GM23338 (cell line): ENCODE measurements at regions not wholly inside any gene's neighbourhood (a gene's known extent, or its start where the extent isn't known, plus 50 kb on each side); places are given as distances from the start of the nearest gene placed in this dataset.

ENCODE experiments used
- CREB1 ChIP-seq: fragments of 250-450 bp; sonication (Bioruptor Pico); IDR thresholded peaks from 2 replicates; pipeline ENCODE4 v1.5.0; 2020; ENCODE audit warnings: low read depth, mild to moderate bottlenecking, moderate library complexity
- CTCF ChIP-seq, 2 experiments: fragments of 200-600 bp in 1 of 2; sonication (generic) in 1 of 2; conservative IDR thresholded peaks; 2 replicates each; pipeline versions ENCODE4 v1.5.1 to v1.6.1; 2016 to 2017; ENCODE audit warnings: antibody characterized with exemption in 2 of 2, low read depth in 2 of 2, mild to moderate bottlenecking in 2 of 2, moderate library complexity in 1 of 2
- ETS1 ChIP-seq: IDR thresholded peaks from 2 replicates; pipeline ENCODE4 v1.6.1; 2016; ENCODE audit warnings: antibody characterized with exemption
- EZH2 ChIP-seq: fragments of 200-600 bp; sonication (generic); IDR thresholded peaks from one replicate; pipeline ENCODE4 v1.8.0; 2017; ENCODE audit warnings: antibody characterized with exemption, mild to moderate bottlenecking, low read depth; ENCODE audit not compliant: unreplicated experiment
- EZH2phosphoT487 ChIP-seq: fragments of 200-600 bp; sonication (generic); IDR thresholded peaks from one replicate; pipeline ENCODE4 v1.8.1; 2018; ENCODE audit warnings: antibody characterized with exemption; ENCODE audit not compliant: unreplicated experiment
- JUNB ChIP-seq: IDR thresholded peaks from one replicate; pipeline ENCODE4 v1.6.1; 2016; ENCODE audit warnings: antibody characterized with exemption; ENCODE audit not compliant: unreplicated experiment
- POLR2AphosphoS5 ChIP-seq: IDR thresholded peaks from 2 replicates; pipeline ENCODE4 v1.6.1; 2016; ENCODE audit warnings: antibody characterized with exemption, low read depth
- REST ChIP-seq: IDR thresholded peaks from one replicate; pipeline ENCODE4 v1.6.1; 2018; ENCODE audit warnings: antibody characterized with exemption; ENCODE audit not compliant: unreplicated experiment
- ZNF114 ChIP-seq: fragments of 250-450 bp; sonication (Bioruptor Pico); IDR thresholded peaks from 2 replicates; pipeline ENCODE4 v1.5.0; 2020; ENCODE audit warnings: mild to moderate bottlenecking, moderate library complexity
- ZNF462 ChIP-seq: fragments of 250-450 bp; sonication (Bioruptor Pico); IDR thresholded peaks from 2 replicates; pipeline ENCODE4 v1.5.0; 2020; ENCODE audit warnings: mild to moderate bottlenecking, moderate library complexity

DNA sequence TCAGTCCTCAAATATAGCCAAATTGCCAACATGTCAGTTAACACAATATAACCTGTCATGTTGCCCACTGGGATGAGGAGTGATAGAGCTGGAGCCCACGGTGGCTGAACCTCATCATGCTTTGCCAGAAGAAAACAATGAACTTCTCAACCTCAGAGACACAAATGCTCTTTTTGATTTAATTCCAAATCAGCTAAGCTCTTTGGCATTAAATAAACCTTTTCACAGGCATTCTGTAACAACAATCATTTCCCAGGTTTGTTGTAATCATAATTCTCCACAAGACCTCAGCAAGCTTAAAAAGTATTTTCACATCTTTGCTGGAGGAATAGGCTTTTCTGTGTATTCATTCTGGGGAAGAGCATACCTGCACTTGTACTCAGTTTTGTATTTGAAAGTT is 830.9 kb downstream of the MAT2B start:
- TF ChIP-seq CTCF (conservative IDR thresholded peaks at IDR 0.05; ENCODE audit: low read depth in 2 of 2) = no peak
- TF ChIP-seq REST = no peak
- TF ChIP-seq POLR2AphosphoS5 = no peak
- TF ChIP-seq EZH2 = no peak
- no peak for TF ChIP-seq EZH2phosphoT487
- TF ChIP-seq ETS1 = no peak
- TF ChIP-seq ZNF462 = no peak
- no peak for TF ChIP-seq JUNB
- no peak for TF ChIP-seq CREB1 (CRISPR knock-in tag)
- TF ChIP-seq ZNF114 = no peak
